Uterus (tissue), 2 donors: ENCODE measurements at regions not wholly inside any gene's neighbourhood (a gene's known extent, or its start where the extent isn't known, plus 50 kb on each side); places are given as distances from the start of the nearest gene placed in this dataset.
"Not testable (repeated sequence)": the region's sequence is repeated elsewhere in the genome, so short reads cannot be mapped to it uniquely, and the experiment has no call there.

Source experiments
- POLR2A ChIP-seq, 2 donors: fragments of 450-650 bp; IDR thresholded peaks; one replicate each; pipeline ENCODE4 v1.6.1; 2016; ENCODE audit warnings: antibody characterized with exemption in 2 of 2, mild to moderate bottlenecking in 1 of 2, moderate library complexity in 1 of 2
- TF ChIP-seq, protein P1 (sequence below), 4 experiments: fragments of 200-600 bp in 2 of 4; fragments of 450-650 bp in 2 of 4; sonication (generic) in 2 of 4; IDR thresholded peaks; one replicate each; pipeline ENCODE4 v1.5.1; 2016 to 2019; ENCODE audit warnings: antibody characterized with exemption in 4 of 4, mild to moderate bottlenecking in 2 of 4, moderate library complexity in 1 of 4

GRCh38 chr13:22916276-22916675 lies 264.5 kb upstream of the SGCG start:
- TF ChIP-seq, protein P1, sequence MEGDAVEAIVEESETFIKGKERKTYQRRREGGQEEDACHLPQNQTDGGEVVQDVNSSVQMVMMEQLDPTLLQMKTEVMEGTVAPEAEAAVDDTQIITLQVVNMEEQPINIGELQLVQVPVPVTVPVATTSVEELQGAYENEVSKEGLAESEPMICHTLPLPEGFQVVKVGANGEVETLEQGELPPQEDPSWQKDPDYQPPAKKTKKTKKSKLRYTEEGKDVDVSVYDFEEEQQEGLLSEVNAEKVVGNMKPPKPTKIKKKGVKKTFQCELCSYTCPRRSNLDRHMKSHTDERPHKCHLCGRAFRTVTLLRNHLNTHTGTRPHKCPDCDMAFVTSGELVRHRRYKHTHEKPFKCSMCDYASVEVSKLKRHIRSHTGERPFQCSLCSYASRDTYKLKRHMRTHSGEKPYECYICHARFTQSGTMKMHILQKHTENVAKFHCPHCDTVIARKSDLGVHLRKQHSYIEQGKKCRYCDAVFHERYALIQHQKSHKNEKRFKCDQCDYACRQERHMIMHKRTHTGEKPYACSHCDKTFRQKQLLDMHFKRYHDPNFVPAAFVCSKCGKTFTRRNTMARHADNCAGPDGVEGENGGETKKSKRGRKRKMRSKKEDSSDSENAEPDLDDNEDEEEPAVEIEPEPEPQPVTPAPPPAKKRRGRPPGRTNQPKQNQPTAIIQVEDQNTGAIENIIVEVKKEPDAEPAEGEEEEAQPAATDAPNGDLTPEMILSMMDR (IDR thresholded peaks at IDR 0.05): not testable (repeated sequence)
- not testable (repeated sequence) for TF ChIP-seq POLR2A (IDR thresholded peaks at IDR 0.05)
